ENCODE measurements at regions not wholly inside any gene's neighbourhood (a gene's known extent, or its start where the extent isn't known, plus 50 kb on each side); places are given as distances from the start of the nearest gene placed in this dataset.

DNA sequence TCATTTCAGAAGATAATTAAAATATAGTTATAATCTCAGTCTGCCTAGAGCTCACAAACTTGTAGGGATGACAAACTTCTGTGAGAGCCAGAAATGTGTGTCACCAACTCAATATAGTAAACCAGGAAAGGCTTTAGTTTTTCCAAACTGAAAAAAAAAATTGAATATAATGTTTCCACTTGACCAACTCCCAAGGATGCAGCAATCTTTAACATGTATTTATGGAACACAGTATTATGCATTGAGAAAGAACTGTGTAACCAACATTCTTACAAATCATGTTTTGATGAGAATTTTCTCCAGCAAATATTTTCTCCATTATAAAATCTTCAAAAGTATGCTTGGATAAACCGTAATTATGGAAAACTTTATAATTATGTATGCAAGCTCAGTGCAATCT, 50.1 kb upstream of the KLF12 start:
- no peaks in the 10 kb centered on the region for H3K36me3 ChIP-seq (ENCODE audit: control insufficient read depth in 1 of 2, insufficient read depth in 2 of 2, low read length in 2 of 2)
- H3K27me3 ChIP-seq (ENCODE audit: low read depth, low read length), result no peaks in the 10 kb centered on the region
- no peaks in the 10 kb centered on the region for H3K4me1 ChIP-seq (ENCODE audit: control insufficient read depth in 1 of 2, insufficient read depth in 2 of 2, low read length in 2 of 2)
- H3K27ac ChIP-seq (ENCODE audit: low read length), result no peak overlapping the region
- H3K4me3 ChIP-seq (ENCODE audit: low read depth in 1 of 2, low read length in 2 of 2), result no peak overlapping the region
- no peaks in the 10 kb centered on the region for H3K9me3 ChIP-seq (ENCODE audit: control insufficient read depth in 1 of 2, low read length in 2 of 2)

Data from muscle layer of duodenum (tissue), 2 donors.